Midbrain (tissue), 1 donor: ENCODE measurements at regions not wholly inside any gene's neighbourhood (a gene's known extent, or its start where the extent isn't known, plus 50 kb on each side); places are given as distances from the start of the nearest gene placed in this dataset.

ENCODE experiments used
- DNase-seq: peaks from one replicate; lab custom pipeline; 2025; lab: John Stamatoyannopoulos, UW

DNA sequence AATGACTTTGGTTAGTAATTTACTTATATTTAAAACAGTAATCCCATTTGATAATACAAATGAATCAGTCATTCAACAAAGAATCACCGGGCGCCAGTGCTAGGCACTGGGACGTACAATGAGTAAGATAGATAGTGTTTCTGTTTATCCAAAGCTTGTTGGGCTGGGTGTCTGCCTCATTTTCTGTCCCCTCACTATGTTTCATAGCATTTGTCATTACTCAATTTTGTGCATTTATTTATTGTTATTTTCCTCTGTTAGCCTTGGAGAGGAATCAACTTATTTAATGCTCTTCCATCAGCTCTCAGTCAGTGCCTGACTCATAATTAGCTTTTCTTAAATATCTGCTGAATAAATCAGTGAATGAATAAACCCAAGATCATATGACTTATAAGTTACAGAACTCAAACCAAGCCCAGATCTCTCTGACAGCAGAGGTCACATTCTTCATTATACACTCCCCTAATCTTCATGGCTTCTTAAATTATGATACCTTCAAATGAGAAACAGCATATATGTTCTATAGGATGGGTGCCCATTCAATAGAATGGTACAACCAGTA lies 86.2 kb downstream of the TSPAN8 start:
- DNase-seq: no peak

DNA sequence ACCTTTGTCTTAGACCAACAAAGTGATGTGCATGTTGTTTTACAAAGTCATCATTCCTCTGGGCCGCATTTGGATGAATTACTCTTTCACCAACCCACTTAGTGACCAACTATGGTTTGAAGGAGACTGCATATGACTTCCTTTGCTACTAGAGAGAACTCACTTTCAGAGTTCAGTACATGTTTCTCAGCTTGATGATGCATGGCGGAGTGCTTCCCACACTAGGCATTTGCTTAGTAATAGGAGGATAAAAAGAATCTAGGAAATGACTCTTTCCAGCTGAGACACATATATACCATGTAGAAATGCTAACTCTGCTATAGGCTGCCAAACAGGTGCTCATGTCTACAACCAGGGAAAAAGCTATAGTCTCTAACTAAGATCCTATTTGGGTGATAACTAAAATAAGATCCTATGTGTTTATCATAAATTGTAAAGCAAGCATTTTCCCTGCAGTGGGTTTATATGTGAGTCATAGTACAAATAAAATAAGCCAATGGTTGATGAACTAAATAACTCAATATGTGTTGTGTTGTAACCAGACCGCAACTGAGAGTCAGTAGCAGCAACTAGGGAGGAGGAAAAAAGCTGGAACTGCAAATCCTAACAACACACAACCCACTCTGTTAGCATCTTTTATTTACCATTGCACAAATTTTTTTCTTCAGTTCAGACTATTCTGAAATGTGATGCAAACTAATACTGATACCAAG lies 87.2 kb downstream of the TSPAN8 start:
- no peak for DNase-seq

DNA sequence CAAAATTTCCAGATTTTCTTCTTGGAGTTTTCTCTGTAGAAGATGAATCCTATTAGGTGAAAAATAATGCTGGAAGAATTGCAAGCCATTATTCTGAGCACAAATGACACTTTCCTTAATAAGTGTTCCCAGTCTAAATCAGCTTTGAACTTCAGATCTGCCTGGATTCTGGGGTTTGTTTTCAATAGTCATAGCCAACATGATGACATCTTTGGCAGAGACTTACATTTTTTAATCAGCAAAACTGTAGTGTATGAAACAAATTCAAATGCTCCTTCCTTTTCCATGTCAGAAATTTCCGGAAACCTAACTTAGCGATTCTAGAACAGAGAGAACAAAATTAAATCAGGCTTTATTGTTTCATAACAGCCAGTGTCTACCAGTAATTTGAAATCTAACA lies 88.5 kb downstream of the TSPAN8 start:
- DNase-seq: no peak

DNA sequence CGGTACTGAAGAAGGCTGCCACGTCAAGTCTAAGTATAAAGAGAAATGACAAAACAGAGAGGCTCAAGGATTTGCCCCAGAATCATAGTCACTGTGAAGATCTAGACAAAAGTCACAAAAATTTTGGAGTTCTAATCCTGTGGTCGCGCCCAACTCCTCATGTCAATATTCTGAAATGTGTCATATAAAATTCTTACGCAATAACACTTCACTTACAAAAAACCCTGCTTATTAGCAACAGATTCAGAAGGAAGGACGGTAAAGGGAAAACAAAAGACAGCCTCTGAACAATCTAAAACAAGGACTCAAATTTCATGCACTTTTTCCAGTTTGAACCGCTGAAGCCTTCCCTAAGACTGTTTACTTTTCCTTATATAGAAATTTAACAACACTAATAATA lies 94.7 kb downstream of the TSPAN8 start:
- no peak for DNase-seq

DNA sequence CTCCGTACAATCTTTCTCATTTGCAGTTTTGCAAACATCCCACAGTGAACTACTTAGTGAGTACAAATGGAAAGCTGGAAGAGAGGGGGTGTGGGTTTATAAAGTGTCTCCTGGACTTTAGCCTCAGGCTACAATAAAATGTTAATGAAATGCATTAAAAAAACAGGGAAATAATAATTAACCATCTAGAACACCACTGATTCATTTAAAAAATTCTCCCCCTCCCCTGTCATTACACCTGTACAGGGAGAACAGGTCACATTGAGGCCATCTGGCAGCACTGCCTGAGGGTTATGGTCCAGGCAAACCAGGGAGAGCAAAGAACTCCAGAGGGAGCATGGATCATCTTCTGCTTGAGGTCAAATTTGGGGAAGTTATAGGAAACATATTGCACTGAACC lies 96.3 kb downstream of the TSPAN8 start:
- DNase-seq: no peak

DNA sequence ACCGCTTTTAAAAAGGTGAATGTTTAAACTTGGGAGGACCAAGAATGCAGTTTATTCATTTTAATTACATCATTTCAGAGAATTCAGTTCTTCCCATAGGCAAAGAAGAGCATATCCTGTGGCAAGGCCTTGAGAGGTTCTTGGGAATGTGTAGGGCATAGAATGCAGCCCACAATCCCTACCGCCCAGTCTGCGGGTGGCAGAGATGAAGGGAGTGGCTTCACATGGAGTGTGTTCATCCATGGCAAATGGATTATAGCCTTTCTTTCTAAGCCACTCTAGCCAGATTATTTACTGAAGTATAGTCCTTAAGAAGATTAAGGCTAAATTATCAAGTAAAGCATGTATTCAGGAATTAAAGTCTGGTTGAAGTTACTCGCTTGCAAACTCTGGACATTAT lies 97.4 kb downstream of the TSPAN8 start:
- DNase-seq: no peak

DNA sequence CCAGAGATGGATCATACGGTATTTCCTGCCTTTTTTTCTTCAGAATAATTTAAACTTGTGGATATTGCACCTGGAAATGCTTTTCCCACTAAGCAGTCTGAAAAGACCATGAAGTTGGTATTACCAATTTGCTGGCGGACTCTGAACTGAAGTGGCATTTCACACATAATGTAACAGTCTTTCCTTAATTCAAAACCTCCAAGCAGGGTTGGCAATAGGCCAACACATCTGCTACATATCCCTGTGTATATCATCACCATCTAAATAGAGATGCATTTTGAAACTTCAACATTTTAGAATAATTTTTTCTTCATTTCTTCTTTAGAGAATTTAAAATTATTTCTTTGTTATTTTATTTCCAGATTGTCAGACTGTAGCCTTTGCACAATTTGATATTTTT lies 100.5 kb downstream of the TSPAN8 start:
- no peak for DNase-seq

DNA sequence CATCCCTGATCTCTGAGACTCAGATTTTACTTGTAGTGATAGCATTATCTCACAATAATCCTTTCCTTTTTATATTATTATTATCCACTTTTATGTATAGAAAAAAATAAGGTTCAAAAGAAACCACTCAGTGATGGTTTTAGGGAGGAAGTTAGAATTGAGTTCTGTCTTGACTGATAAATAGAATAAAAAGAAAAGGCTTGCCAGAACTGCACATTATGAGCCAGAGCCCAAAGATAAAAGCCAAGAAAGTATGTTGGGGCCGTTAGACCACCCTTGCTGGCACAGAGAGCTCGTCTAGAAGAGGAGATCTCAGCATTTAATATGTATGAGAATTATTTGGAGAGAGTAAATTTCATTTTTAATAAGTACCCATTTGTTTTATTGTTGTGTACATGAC lies 103.2 kb downstream of the TSPAN8 start:
- no peak for DNase-seq

DNA sequence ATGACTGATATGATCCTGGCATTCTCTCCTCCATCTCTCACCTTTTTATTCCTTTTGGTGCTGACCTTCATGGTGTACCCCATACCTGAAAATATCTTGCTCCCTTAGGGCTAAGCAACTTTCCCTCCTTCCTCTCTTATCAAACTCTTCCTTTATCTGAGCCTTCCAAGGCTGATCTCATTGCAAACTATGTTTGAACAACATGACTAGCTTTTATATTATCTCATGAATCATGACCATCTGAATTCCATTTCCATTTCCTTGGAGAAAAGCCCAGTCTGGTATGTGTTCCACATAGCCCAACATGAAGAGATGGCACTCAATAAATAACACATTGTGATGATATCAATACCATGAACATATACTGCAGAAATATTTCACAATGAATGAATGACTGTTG lies 111.6 kb downstream of the TSPAN8 start:
- DNase-seq: no peak

DNA sequence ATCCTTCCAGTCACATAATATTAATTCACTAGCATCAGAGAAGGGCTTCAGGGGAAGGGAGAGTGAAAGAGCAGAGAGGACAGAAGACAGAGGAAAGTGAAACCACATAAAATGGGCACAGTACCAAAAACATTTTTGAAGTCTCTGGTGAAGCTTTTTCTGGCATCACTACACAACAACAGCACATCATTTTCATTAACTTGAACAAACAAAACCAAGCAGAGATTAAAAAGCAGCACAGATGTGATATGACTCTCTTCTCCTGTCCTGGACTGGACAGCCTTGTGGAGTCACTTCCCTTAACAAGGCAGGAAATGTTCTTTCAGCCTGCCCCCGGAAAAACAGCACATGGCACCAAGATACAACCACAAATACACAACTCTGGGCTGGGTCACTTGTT lies 112.0 kb downstream of the TSPAN8 start:
- no peak for DNase-seq

DNA sequence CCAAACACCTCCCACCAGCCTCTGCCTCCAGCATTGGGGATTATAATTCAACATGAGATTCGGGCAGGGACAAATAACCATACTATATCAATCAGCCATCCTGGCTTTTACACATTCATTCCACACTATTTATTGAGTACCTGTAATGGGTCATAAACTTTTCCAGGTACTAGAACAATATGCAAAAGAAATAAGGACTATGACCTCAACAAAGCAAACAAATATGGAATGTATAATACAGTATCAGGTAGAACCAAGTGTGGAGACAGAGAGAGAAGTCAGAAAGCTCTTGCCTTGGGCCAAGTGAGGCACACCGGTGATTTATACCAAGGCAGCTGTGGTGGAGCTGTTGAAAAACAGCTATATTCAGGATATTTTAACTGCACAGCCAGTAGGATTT lies 116.3 kb downstream of the TSPAN8 start:
- no peak for DNase-seq

DNA sequence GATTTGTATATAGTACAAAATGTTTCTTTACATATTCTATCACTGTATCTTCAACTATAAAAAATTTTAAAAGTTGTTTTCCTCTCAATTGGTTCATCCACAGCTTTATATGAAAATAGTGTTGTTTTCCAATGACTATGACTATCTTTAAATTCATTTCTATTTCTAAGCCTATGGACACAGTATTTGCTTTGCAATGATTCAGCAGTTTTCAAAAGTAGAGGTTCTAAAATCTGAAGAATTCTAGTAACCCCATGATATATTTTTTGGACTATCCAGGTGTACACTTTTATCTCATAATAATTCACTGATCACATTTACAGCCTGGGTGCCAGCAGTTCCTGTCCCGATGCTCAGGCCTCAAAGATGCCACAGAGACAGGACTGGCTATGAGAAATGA lies 118.4 kb upstream of the PTPRR start:
- DNase-seq: no peak

DNA sequence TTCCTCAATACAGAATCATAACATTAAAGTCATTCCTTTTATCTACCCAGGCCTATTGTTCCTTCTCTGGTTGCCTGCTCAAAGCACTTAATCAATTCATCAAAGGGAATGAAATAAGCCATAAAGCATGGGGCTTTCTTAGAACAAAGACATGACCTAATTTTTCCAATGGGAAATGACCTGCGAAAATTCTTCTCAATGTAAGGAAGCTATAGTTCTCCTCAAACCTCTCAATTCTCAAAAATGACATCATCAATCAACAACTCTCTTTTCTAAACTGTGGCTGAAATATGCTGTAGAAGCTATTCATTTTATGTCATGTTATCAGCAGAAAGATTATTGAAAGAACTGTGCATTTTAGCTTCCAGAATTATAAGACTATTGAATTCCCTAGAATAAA lies 116.0 kb upstream of the PTPRR start:
- no peak for DNase-seq

DNA sequence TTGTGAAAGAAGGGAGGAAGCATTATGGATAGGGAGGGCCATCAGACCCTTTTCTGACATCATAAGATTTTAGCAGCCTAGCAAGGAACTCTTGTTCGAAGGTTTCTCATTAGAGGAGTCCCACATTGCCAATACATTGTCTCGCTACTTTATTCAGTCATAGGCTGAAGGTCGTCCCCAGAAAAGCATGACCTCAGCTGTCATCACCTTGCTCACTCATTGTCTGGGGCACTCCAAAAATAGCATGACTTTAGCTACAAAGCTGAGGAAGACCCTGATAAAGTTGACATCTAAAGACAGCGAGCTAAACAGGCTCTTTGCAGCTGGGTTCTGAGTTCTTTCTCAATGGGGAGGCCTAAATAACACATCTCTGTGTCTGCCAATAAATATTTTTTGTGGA lies 112.4 kb upstream of the PTPRR start:
- no peak for DNase-seq

DNA sequence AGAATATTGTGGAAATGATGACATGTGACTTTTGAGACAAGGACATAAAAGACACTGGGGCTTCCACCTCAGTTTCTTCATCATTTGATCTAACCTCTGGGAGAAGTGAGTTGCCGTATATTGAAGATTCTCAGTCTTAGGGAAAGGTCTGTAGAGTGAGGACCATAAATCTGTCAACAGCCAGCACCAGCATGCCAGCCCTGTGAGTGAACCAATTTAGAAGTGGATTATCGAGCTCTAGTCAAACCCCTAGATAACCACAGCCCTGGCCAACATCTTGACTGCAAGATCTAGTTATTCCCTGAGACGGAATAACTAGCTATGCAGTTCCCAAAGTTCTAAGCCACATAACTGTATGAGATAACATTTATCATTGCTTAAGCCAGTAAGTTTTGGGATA lies 108.8 kb upstream of the PTPRR start:
- DNase-seq: no peak

DNA sequence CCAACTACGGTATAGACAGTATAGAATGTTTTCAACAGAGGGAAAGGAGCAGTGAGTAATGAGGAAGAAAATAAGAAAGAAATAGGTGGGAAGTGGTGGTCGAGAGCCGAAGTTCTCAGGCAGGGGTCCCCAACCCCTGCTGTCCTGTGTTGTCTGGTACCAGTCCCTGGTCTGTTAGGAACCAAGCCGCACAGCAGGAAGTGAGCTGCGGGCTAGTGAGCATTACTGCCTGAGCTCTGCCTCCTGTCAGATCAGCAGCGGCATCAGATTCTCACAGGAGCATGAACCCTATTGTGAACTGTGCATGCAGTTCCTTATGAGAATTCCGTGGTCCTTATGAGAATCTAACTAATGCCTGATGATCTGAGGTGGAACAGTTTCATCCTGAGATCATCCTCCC lies 107.3 kb upstream of the PTPRR start:
- no peak for DNase-seq

DNA sequence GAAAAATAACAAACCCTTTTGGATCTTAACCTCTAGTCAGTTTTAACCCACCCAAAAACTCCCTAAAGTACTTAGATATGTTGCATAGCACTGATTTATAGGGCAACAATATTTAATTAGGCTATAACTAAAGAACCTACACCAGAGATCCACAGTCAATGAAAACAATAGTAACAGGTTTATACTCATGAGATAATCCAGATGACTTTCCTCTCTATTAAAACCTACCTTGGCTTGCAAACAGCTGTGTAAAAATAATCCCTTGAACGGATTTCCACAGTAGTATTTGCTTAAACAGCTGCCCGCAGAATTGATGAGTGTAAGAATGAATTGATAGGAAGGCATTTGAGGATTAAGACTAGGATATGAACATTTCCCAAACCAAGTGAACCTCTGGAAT lies 104.3 kb upstream of the PTPRR start:
- no peak for DNase-seq

DNA sequence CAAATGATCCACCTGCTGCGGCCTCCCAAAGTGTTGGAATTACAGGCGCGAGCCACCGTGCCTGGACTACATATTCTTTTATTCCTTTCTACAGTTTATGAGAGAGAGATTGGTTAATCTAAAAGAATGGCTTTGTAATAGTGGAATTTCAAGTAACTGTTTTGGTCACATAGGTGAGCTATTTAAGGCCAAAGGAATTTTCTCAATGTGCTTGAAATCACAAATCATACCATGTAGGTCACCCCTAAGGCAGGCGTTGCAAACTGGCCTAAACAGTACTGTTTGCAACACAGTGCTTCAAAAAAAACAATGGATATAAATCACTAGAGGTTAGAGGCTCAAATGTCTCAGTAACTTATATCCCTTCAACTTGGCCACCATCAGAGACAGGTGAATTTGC lies 103.7 kb upstream of the PTPRR start:
- DNase-seq: no peak

DNA sequence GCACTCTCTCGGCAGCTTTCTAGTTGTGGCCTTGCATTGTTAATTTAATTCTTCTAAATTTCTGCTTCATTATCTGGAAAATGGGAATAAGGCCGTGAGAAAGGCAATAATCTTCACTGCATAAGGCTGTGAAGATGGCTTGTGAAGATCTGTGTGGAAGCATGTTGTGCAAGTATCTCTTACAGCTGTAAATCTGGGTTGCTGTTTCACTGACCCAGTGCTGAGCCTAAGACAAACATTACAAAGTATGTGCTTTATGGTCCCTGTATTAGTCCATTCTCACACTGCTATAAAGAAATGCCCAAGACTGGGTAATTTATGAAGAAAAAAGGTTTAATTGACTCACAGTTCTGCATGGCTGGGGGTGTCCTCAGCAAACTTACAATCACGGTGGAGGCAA lies 101.0 kb upstream of the PTPRR start:
- DNase-seq: no peak

DNA sequence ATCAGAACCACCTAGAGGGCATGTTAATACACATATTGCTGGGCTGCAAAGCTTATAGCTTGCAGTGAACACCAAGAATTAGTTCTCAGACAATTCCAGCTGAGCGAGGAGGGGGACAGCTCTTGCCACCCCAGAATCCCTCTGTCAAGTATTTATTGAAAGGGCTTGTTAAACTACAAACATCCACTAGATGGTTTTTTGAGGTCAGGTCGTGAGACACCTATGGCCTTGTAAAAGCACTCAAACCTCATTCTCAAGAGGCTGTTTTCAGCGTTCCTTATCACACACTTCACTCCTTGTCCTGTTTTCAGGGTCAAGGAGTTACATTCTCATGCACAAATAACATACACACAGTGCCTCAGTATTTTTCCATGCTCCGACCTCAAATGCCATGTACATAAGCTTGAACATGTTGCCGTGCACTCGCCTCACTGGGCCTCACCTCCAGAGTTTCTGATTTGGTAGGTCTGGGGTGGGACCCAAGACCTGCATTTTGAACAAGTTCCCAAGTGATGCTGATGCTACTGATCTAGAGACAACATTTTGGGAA lies 98.8 kb upstream of the PTPRR start:
- no peak for DNase-seq

DNA sequence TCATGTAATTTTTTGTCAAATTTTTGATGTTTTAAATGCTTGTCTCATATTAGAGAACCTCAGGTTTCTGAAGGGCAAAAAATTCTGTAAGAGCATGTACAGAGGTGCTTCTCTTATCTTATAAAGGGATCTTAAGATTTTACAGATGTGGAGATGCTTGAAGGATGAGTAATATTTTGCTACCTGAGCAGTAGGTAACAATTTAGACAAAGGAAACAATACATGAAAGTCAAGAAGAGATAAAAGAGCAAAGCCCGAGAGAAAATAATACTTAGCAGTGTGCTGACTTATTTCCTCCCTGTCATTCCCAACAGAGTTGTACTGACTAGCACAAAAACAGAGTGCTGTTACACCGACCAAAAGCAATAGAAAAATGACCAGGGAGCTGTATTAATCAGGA lies 98.1 kb upstream of the PTPRR start:
- no peak for DNase-seq

DNA sequence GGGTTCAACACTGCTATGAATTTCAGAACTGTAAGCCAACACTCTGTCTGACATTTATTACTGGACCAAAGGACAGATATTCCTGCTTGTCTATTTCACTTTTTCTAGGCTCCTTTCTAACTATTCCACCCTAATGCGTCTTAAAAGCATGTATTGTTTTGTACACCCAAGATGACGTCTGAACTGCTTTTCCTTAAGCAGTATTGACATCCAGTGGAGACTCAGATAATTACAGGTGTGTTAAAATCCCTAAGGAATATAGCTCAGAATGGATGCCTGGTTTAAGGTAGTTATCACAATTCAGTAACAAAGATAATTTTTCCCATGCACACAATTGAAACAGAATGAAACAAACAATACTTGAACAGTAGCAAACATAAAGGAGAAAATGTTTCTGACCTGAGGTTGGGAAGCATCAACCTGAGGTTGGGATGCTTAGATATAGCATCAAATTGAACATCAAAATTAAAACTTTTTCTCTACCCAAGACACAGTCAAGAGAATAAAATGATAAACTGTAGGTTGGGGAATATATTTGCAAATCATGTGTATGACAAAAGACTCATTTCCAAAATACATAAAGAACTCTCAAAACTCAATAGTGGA lies 93.7 kb upstream of the PTPRR start:
- DNase-seq: peak; percentile 22

DNA sequence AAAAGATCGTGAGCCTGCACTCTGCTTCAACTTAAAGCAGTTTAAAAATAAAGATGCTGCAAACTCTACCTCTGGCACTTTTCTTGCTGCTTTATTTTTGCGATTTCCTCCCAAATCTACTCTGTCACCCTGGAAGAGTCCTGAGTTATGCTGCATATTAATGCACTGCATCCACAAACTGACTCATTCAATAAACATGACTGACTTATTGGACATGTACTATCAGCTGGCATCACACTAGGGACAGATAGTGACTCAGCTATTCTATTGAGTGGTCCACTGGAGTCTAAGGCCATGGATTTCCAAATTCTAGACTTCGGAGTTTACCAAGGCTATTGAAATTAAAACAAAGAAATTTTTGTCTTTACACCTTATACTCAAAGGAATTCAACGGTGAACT lies 90.7 kb upstream of the PTPRR start:
- no peak for DNase-seq

DNA sequence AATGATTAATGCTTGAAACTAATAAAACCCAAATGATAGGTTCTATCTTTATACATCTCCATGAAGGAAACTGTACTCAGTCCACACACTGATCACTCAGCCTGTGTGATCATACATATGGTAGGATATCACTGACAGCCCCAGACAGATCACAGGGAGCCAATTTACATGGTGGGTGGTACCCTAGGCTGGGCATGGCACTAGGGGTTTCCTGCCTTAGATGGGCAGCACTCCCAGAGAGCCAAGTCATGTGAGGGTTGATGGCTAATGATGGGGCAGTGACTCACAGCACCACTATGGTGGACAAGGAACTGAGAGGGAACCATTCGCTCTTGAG lies 89.6 kb upstream of the PTPRR start:
- DNase-seq: no peak
